ENCODE measurements at regions not wholly inside any gene's neighbourhood (a gene's known extent, or its start where the extent isn't known, plus 50 kb on each side); places are given as distances from the start of the nearest gene placed in this dataset.

GRCh38 chrX:155673338-155673737 lies 60.6 kb upstream of the TMLHE start:
- no peaks in the 10 kb centered on the region for H3K9me3 ChIP-seq (ENCODE audit: control insufficient read depth, low read length)
- H3K36me3 ChIP-seq (ENCODE audit: control insufficient read depth, insufficient read depth, low read length) = no peaks in the 10 kb centered on the region
- H3K4me1 ChIP-seq (ENCODE audit: control insufficient read depth, insufficient read depth, low read length) = no peaks in the 10 kb centered on the region
- no peak overlapping the region for H3K9ac ChIP-seq (ENCODE audit: low read length)
- H3K27me3 ChIP-seq (ENCODE audit: control insufficient read depth, insufficient read depth, low read length) = no peaks in the 10 kb centered on the region
- no peak overlapping the region for H3K4me3 ChIP-seq (ENCODE audit: low read length)

- no peaks in the 10 kb centered on the region for H3K9me3 ChIP-seq (ENCODE audit: control insufficient read depth, low read length)
- no peaks in the 10 kb centered on the region for H3K4me1 ChIP-seq (ENCODE audit: control insufficient read depth, insufficient read depth, low read length)
- no peak overlapping the region for H3K4me3 ChIP-seq (ENCODE audit: low read length)
- H3K36me3 ChIP-seq (ENCODE audit: control insufficient read depth, insufficient read depth, low read length) = no peaks in the 10 kb centered on the region
- H3K9ac ChIP-seq (ENCODE audit: low read length) = no peak overlapping the region
- no peaks in the 10 kb centered on the region for H3K27me3 ChIP-seq (ENCODE audit: control insufficient read depth, insufficient read depth, low read length)
These were observed 54.0 kb upstream of the TMLHE start for GRCh38 chrX:155666741-155667140.
